ENCODE measurements at regions not wholly inside any gene's neighbourhood (a gene's known extent, or its start where the extent isn't known, plus 50 kb on each side); places are given as distances from the start of the nearest gene placed in this dataset.

DNA sequence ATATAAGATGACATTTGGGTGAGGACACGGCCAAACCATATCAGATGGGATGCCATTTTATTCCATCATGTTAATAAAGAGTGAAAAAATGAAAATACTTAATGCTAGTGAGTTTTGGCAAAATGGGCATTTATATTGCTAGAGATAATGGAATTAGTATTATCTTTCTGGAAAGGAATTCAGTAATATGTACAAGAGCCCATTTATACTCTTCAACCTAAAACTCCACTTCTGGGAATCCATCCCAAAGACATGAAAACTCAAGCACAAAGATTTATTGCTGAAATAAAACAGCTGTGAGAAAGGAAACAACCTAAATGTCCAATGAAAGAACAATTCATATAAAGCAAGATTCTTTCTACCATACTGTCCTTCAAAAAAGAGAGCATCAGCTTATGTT, 96.0 kb upstream of the TMEM168 start:
- no peak overlapping the region for H3K4me3 ChIP-seq (ENCODE audit: low read depth, low read length)

DNA sequence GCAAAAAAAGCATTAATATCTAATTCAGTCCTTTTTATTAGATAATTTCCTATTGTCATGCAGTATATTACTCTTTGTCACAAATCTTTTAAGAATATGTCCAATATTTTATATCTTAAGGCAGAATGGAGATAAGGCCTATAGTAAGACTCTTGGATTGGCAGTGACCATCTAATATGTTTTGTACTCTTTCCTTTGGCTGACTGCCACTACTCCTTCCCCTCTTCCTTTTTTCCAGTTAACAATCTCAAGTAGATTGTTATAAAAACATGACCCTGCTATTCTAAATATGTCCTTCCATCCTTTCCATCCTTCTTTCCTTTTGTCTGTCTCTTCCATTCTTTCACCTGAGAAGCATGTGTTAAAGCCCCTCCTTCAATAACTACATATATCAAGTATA, 92.8 kb upstream of the TMEM168 start:
- no peak overlapping the region for H3K4me3 ChIP-seq (ENCODE audit: low read depth, low read length)

DNA sequence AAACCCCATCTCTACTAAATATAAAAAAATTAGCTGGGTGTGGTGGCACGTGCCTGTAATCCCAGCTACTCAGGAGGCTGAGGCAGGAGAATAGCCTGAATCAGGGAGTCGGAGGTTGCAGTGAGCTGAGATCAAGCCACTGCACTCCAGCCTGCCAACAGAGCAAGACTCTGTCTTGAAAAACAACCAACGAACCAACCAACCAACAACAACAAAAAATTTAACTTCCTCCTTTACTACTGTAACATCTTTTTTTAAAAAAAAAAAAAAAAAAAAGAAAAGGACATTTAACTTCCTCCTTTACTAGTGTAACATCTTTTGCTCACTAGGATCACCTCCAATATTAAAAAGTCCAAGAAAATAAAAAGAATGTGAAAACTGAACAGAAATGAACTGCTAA, 92.3 kb upstream of the TMEM168 start:
- H3K4me3 ChIP-seq (ENCODE audit: low read depth, low read length) = no peak overlapping the region

DNA sequence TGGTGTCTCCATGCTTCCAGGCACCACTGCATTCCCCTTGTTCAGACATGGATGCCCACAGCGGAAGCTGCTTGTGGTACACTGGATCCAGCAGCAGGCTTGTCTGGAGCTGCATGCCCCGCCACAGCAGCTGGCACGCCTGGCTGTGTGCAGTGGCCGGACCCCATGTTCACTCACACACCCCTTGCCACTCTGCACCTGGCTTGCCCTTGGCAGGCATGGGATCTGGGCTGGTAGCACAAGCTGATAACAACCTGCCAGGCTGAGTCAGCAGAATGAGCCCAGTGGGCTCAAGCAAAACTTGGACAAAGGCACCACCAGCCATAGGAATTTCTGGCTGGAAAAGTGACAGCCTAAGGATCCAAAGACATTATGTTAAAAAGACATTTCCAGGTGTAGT, 91.8 kb upstream of the TMEM168 start:
- H3K4me3 ChIP-seq (ENCODE audit: low read depth, low read length) = no peak overlapping the region

DNA sequence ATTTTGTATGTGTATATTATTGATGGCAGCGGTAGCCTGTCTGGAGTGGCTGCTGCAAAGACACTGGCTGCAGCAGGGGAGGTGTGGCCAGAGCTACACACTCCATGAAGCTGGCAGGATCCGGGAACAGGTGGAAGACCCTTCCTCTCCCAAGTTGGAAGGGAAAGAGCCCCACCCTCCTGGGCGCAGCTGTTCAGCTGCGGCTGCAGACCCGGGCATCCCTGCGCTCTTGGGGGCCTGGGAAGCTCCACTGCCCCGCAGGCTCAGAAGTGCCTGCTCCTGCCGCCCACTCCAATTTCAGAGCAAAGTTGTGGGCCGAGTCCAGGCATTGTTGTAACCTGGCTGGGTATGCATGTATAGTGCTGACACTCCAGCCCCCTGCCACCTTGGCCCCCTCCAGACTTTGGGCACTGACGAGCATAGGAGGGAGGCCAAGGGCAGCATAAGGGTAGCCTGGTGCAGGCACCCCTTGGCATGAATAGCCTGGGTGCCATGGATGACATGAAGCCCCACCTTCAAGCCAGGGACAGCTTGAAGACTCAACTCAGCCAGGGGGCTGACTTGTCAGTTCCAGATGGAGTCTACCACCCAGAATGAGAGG, 90.7 kb upstream of the TMEM168 start:
- no peak overlapping the region for H3K4me3 ChIP-seq (ENCODE audit: low read depth, low read length)

DNA sequence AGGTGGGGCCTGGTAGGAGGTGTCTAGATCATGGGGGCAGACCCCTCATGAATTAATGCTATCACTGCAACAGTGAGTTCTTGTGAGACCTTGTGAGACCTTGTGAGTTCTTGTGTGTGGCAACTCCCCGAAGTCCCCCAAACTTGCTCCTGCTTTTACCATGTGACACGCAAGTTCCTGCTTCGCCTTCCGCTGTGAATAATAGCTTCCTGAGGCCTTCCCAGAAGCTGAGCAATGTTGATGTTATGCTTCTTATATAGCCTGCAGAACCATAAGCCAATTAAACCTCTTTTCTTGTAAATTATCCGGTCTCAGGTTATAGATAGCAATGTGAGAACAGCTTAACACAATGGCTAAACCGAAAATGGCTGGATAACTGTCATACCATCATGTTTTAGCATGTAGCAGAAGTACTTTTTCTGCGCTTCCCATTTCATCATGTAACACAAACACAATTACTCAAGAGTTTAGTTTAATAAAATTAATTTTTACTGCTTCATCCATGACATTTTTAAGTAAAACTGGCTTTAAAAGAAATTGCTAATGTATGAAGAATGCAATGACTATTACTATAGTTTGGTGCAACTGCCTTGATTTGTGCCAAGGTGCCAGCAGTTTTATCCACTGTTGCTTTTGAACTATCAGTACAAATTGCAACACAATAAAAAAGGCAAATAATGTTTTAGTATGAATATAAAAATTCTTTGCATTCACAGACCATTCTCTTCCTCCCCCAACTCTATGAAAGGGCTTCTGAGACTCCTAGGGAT, 87.7 kb upstream of the TMEM168 start:
- H3K4me3 ChIP-seq (ENCODE audit: low read depth, low read length) = no peak overlapping the region

DNA sequence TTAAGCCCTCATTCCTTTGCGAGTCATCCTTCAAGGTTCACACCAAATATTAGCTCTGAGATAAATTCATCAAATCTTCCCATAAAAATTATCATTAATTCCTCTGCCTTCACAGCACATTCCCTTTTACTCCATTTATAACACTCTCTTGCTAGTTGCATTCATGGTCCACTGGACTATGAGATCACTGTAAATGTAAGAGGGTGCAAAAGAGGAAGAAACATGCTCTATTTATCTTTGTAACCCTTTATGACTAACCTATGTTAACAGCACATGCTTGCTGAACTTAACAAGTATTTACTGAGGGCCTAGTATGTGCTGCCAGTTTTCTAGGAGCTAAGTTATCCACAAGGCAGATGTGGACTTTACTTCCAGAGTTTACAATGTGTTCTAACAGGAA, 86.7 kb upstream of the TMEM168 start:
- H3K4me3 ChIP-seq (ENCODE audit: low read depth, low read length) = no peak overlapping the region

DNA sequence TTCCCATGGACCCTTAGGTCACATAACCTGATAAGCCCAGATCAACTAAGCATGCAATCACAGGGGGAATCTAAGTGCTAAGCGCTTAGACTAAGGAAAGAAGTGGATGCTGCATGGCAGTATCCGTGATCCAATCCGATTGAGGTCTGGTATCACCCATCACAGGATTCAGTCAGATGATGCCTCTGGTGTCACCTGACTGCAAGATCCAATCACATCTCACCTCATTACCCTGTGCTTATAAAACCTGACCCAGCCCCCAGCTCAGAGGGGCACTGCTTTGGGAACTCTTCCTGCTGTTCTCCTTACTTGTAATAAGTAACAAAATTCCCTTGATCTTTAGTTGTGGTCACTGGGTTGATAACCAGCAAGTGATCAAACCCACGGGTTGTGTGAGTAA, 84.7 kb upstream of the TMEM168 start:
- H3K4me3 ChIP-seq (ENCODE audit: low read depth, low read length) = no peak overlapping the region

DNA sequence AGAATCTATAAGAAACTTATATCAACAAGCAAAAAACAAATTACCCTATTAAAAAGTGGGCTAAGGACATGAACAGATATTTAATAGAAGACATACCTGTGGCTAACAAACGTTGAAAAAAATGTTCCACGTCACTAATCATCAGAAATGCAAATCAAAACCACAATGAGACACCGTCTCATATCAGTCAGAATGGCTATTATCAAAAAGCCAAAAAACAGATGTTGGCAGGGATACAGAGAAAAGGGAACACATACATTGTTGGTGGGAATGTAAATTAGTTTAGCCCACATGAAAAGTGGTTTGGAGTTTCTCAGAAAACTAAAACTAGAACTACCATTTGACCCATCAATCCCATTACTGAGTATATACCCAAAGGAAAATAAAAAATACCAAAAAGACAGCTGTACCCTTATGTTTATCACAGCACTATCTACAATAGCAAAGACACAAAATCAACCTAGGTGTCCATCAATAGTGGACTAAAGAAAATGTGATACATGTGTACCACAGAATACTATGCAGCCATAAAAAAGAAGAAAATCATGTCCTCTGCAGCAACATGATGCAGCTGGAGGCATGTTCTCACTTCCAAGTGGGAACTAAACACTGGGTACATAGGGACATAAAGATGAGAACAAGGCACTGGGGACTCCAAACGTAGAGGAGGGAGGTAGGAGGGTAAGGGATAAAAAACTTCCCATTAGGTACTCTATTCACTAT, 83.8 kb upstream of the TMEM168 start:
- no peak overlapping the region for H3K4me3 ChIP-seq (ENCODE audit: low read depth, low read length)

DNA sequence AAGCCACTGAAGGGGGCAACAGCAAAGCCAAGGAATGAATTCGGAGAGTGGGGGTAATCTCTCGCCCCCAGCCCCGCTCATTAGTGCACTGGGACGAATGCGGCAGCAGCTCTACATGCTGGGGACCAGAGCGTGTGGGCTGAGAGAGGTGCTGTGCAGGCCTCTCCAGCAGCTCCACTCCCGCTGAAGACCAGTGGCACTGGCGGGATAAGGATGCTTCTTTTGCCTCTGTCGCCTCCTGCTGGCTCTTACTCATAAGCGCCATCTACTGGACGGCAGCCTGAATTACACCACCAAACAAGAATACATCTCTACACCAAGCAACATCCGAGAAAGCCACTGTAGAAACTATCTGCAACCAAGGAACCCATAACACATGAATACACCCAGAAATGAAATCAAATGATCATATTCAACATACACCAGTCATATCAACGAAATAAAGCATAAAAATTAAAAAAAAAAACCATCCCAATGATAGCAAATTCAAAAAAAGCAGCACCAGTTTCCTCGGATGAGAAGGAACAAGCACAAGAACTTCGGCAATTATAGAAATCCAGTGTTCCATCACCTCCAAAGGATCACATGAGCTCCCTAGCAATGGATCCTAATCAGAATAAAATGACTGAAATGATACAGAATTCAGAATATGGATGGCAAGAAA, 79.0 kb upstream of the TMEM168 start:
- no peak overlapping the region for H3K4me3 ChIP-seq (ENCODE audit: low read depth, low read length)

DNA sequence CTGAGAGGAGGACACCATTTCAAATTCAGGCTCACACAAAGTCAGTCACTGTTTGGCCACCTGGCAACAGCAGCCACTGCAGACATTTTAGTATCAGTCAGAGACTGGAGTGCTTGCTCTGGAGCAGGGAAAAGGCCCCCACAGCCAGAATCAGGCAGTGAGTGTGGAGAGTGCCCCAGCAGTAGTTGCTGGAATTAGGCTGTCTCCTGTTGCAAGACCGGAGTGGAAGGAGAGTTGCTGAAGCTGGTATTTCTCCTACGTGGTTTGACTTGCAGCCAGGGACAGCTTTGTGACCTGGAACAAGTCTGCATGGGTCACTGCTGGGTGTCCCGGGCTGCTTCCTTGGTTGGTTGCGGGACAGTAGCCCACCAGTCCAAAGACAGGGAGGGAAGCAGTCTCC, 78.4 kb upstream of the TMEM168 start:
- H3K4me3 ChIP-seq (ENCODE audit: low read depth, low read length) = no peak overlapping the region

DNA sequence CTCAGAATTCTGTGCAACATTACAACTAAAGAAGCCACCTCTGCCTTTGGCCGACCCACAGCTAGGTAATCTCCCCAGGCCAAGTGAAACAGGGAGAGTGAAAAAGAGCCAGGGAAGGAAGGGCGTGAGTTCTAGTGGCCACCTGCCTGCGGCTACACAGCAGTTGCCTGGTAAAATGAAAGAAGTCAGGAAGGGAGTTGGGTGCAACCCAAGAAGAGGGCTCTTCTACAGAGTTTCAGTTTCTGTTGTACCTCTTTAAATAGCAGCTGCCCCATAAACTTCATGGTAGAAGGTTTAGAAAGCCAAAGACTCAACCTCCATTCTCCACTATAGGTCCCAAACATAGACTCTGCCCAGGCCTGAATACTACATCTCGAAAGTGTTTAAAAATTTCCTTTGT, 76.2 kb upstream of the TMEM168 start:
- H3K4me3 ChIP-seq (ENCODE audit: low read depth, low read length) = no peak overlapping the region

DNA sequence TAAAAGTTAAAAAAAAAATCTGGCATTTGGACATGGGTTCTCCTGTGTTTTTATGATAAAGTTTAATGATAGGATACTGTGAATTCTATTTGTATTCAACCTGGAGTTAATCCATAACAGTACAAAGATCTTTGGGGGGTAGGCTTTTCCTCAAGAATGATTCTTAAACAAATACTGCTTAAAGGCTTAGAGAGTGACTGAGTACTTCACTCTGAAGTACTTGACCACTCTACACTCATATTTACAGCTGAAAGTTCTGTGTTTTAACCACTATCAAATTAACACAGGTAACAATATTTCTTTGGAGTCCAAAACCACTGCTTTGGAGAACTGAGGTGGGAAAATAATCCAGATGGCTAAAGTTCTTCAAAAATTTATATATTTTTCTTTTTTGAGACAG, 74.2 kb upstream of the TMEM168 start:
- H3K4me3 ChIP-seq (ENCODE audit: low read depth, low read length) = no peak overlapping the region

DNA sequence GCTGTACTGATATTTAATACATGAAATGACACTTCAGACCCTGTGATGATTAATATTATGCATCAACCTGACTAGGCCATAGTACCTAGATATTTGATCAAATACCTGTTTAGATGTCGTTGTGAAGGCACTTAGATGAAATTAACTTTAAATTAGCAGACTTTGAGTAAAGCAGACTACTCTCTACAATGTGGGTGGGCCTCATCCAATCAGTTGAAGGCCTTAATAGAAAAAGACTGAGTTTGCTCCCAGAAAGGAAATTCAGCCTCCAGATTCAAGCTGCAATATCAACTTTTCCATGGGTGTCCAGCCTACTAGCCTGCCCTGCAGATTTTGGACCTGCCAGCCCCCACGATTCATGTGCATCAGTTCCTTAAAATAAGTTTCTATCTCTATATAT, 68.6 kb upstream of the TMEM168 start:
- H3K4me3 ChIP-seq (ENCODE audit: low read depth, low read length) = no peak overlapping the region

DNA sequence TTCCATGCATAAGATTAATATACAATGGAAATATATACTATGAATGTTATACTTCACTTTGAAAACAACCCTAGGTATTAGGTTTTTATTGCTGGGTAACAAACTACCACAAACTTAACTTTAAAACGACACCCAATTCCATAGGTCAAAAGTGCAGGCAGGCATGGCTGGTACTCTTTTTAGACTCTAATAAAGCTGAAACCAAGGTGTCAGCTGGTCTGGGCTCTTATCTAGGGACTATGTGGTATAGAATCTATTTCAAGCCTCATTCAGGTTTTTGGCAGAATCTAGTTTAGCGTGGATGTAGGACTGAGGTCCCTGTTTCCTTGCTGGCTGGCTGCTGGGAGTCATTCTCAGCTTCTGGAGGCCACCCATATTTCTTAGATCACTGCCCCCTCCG, 65.0 kb upstream of the TMEM168 start:
- no peak overlapping the region for H3K4me3 ChIP-seq (ENCODE audit: low read depth, low read length)

DNA sequence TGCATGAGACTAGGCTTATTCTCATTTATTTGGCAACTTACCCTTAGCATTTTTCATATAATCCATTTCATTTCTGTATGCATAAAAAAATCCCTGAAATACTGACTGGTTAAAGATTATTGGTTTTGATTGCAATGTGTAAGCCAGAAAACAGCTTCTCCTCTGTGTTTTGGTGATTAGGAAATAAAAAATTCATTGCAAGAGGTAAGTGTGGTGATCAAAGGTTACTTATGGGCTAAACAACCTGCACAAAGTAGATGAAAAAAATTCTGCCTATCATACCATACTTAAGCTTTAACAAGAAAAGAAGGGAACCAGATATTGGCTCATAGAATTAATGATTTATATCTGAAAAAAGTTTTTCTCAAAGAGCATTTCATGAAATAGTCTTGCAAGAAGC, 64.0 kb upstream of the TMEM168 start:
- H3K4me3 ChIP-seq (ENCODE audit: low read depth, low read length) = no peak overlapping the region

DNA sequence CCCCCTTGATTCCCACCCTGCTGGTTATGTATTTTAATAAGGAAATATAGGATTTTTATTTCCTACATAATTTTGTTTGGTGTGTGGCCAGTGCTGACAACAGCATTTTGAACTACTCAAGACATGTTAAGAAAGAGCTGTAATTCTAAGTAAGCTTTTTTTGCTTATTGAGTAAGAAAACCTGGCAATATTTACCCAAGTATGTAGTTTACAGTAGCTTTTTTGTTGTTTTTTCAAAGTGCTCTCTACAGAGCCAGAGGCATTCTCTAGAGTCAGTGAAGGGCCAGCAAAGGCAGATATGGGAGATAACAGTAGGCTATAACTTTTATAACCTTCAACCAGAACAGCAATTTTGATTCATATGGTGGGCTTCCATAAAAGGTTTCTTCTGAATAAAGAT, 63.2 kb upstream of the TMEM168 start:
- H3K4me3 ChIP-seq (ENCODE audit: low read depth, low read length) = no peak overlapping the region

DNA sequence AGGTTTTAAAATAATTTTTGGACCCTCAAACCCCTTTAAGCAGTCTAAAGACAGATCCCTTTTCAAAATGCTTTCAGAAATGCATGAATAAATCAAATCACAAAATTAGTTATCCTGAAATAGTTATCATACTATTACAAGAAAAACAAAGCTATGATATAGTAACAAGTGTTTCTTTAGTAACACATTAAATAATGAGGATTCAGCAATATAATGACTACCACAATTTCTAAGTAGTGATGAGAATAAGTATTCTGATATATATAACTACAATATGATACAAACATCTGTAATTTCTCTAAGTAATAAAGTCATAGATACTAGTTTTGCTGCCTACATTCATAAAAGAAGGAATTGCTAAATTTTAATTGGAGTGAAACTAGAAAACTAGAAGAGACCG, 53.0 kb upstream of the TMEM168 start:
- no peak overlapping the region for H3K4me3 ChIP-seq (ENCODE audit: low read depth, low read length)
